ENCODE measurements at regions not wholly inside any gene's neighbourhood (a gene's known extent, or its start where the extent isn't known, plus 50 kb on each side); places are given as distances from the start of the nearest gene placed in this dataset.

- peaks cover 7% of the 10 kb centered on the region for H3K4me1 Mint-ChIP-seq (ENCODE audit: low read depth)
- H3K4me3 Mint-ChIP-seq (ENCODE audit: low read depth): no peak overlapping the region
- peaks cover 20% of the 10 kb centered on the region for H3K27me3 Mint-ChIP-seq
- no peak overlapping the region for H3K27ac Mint-ChIP-seq
- H3K36me3 Mint-ChIP-seq (ENCODE audit: insufficient read depth): peaks cover 2% of the 10 kb centered on the region
- peaks cover 6% of the 10 kb centered on the region for H3K9me3 Mint-ChIP-seq (ENCODE audit: low read depth)
- TF ChIP-seq, protein P1, sequence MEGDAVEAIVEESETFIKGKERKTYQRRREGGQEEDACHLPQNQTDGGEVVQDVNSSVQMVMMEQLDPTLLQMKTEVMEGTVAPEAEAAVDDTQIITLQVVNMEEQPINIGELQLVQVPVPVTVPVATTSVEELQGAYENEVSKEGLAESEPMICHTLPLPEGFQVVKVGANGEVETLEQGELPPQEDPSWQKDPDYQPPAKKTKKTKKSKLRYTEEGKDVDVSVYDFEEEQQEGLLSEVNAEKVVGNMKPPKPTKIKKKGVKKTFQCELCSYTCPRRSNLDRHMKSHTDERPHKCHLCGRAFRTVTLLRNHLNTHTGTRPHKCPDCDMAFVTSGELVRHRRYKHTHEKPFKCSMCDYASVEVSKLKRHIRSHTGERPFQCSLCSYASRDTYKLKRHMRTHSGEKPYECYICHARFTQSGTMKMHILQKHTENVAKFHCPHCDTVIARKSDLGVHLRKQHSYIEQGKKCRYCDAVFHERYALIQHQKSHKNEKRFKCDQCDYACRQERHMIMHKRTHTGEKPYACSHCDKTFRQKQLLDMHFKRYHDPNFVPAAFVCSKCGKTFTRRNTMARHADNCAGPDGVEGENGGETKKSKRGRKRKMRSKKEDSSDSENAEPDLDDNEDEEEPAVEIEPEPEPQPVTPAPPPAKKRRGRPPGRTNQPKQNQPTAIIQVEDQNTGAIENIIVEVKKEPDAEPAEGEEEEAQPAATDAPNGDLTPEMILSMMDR (IDR thresholded peaks at IDR 0.05; ENCODE audit: unreplicated experiment): no peak
- DNase-seq (ENCODE audit: low spot score, unreplicated experiment): no peak
Measured at GRCh38 chr10:110446277-110446676, 51.4 kb upstream of the DUSP5 start.

GRCh38 chr10:110446954-110447608, 50.6 kb upstream of the DUSP5 start:
- H3K9me3 Mint-ChIP-seq (ENCODE audit: low read depth): peaks cover 6% of the 10 kb centered on the region
- peaks cover 2% of the 10 kb centered on the region for H3K36me3 Mint-ChIP-seq (ENCODE audit: insufficient read depth)
- H3K4me1 Mint-ChIP-seq (ENCODE audit: low read depth): peaks cover 3% of the 10 kb centered on the region
- no peak for DNase-seq (ENCODE audit: low spot score, unreplicated experiment)
- peaks cover 20% of the 10 kb centered on the region for H3K27me3 Mint-ChIP-seq
- no peak overlapping the region for H3K27ac Mint-ChIP-seq
- TF ChIP-seq, protein P1 (IDR thresholded peaks at IDR 0.05; ENCODE audit: unreplicated experiment): no peak
- no peak overlapping the region for H3K4me3 Mint-ChIP-seq (ENCODE audit: low read depth)

DNA sequence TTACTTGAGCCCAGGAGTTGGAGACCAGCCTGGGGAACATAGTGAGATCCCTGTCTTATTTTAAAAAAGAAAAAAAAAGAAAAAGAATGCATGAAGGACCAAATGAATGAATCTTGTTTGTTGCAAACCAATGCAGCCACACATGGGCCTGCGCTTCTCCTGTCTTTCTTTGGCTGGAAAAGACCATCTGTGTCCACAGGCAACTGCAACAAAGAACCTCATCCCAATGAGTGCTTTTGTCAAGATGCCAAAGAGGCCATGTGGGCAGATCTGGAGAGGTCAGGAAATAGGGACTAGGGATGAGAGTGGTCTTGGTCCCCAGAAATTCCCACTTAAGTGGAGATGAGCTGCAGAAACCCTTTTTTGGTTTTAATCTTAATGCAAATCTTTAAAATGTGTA, 49.8 kb upstream of the DUSP5 start:
- DNase-seq (ENCODE audit: low spot score, unreplicated experiment): no peak
- Mint-ChIP-seq H3K4me1 (ENCODE audit: low read depth) (no peaks in the 10 kb centered on the region), H3K4me3 (ENCODE audit: low read depth) (no peak overlapping the region), H3K27me3 (peaks cover 20% of the 10 kb centered on the region), H3K27ac (no peak overlapping the region), H3K9me3 (ENCODE audit: low read depth) (peaks cover 6% of the 10 kb centered on the region), H3K36me3 (ENCODE audit: insufficient read depth) (peaks cover 2% of the 10 kb centered on the region)
- TF ChIP-seq, protein P1 (IDR thresholded peaks at IDR 0.05; ENCODE audit: unreplicated experiment): no peak
